ENCODE measurements at regions not wholly inside any gene's neighbourhood (a gene's known extent, or its start where the extent isn't known, plus 50 kb on each side); places are given as distances from the start of the nearest gene placed in this dataset.

DNA sequence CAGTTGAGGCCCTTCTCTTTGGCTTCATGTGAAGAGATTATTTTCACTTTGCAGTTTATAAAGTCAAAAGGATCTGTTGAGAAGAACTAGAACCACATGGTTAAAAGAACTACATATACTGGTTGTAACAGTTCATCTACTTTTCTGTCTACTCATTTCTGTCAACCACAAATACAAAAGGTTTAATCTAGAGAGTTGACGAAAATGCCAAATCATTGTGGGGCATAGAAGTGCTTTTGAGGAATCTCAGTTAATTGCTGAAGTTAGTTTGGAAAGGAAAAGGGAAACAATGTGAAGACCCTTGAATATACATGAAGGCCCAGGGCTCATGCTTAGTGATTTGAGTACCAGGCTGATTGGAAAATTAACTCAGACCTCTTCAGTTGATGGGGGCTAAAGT, 415.7 kb upstream of the ZP4 start:
- intact Hi-C loops (cut with DNase I): no loop called here
- TF ChIP-seq POLR2AphosphoS5 (IDR thresholded peaks at IDR 0.05; ENCODE audit: insufficient read depth in 1 of 2, low read depth in 1 of 2) (no peak), POLR2A (IDR thresholded peaks at IDR 0.05) (no peak)
- TF ChIP-seq, protein P1, sequence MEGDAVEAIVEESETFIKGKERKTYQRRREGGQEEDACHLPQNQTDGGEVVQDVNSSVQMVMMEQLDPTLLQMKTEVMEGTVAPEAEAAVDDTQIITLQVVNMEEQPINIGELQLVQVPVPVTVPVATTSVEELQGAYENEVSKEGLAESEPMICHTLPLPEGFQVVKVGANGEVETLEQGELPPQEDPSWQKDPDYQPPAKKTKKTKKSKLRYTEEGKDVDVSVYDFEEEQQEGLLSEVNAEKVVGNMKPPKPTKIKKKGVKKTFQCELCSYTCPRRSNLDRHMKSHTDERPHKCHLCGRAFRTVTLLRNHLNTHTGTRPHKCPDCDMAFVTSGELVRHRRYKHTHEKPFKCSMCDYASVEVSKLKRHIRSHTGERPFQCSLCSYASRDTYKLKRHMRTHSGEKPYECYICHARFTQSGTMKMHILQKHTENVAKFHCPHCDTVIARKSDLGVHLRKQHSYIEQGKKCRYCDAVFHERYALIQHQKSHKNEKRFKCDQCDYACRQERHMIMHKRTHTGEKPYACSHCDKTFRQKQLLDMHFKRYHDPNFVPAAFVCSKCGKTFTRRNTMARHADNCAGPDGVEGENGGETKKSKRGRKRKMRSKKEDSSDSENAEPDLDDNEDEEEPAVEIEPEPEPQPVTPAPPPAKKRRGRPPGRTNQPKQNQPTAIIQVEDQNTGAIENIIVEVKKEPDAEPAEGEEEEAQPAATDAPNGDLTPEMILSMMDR (IDR thresholded peaks at IDR 0.05): no peak
- H3K4me3 ChIP-seq: no peak overlapping the region
- H3K27ac ChIP-seq: no peak overlapping the region
- no peak for DNase-seq (ENCODE audit: extremely low spot score in 2 of 2)
- H3K4me1 ChIP-seq: no peaks in the 10 kb centered on the region
- H3K27me3 ChIP-seq: no peaks in the 10 kb centered on the region
- H3K36me3 ChIP-seq: no peaks in the 10 kb centered on the region
- no peaks in the 10 kb centered on the region for H3K9me3 ChIP-seq

DNA sequence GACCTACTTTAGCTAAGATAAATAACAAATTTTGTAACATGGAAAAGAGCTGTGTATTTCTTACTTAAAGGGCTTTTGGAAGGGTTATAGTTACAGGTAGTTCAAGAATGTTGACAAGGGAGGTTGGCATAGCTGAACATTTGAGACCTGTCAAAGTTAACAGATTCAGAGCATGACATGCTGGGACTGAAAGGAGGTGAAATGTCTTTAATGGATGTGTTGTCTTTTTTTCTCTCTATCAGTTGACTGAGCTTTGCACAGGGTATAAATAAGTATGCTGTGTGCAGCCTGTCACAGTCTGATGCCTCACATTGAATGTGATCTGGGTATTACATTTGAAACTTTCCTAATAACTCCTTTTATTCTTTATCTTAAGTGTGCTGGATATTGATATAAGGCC, 411.9 kb upstream of the ZP4 start:
- Histone ChIP-seq H3K27me3 (no peaks in the 10 kb centered on the region), H3K4me3 (no peak overlapping the region), H3K27ac (no peak overlapping the region), H3K4me1 (no peaks in the 10 kb centered on the region), H3K9me3 (no peaks in the 10 kb centered on the region), H3K36me3 (no peaks in the 10 kb centered on the region)
- TF ChIP-seq POLR2AphosphoS5 (IDR thresholded peaks at IDR 0.05; ENCODE audit: insufficient read depth in 1 of 2, low read depth in 1 of 2): no peak
- TF ChIP-seq POLR2A (IDR thresholded peaks at IDR 0.05): no peak
- TF ChIP-seq, protein P1 (IDR thresholded peaks at IDR 0.05): no peak
- DNase-seq (ENCODE audit: extremely low spot score in 2 of 2): no peak
- intact Hi-C loops (cut with DNase I): no loop called here

DNA sequence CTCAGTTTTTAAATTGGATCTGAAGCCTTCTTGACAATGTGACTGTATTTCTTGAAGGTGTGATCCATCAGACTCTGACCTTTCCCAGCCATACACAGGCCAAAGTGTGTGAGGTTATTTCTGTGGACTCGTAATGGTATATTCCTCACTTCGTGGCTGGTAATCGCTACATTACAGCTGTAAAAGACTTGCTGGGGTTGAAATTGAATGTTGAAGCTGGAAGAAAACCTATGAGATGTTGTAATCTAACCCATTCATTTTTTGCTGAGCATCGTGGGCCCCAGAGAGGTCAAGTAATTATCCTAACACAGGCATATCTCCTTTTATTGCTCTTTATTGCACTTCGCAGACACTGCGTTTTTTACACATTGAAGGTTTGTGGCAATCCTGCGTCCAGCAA, 405.6 kb upstream of the ZP4 start:
- Histone ChIP-seq H3K4me3 (no peak overlapping the region), H3K9me3 (no peaks in the 10 kb centered on the region), H3K27ac (no peak overlapping the region), H3K4me1 (no peaks in the 10 kb centered on the region), H3K36me3 (no peaks in the 10 kb centered on the region), H3K27me3 (no peaks in the 10 kb centered on the region)
- intact Hi-C loops (cut with DNase I): no loop called here
- TF ChIP-seq POLR2A (IDR thresholded peaks at IDR 0.05) (no peak), POLR2AphosphoS5 (IDR thresholded peaks at IDR 0.05; ENCODE audit: insufficient read depth in 1 of 2, low read depth in 1 of 2) (no peak)
- TF ChIP-seq, protein P1 (IDR thresholded peaks at IDR 0.05): no peak
- DNase-seq (ENCODE audit: extremely low spot score in 2 of 2): no peak

DNA sequence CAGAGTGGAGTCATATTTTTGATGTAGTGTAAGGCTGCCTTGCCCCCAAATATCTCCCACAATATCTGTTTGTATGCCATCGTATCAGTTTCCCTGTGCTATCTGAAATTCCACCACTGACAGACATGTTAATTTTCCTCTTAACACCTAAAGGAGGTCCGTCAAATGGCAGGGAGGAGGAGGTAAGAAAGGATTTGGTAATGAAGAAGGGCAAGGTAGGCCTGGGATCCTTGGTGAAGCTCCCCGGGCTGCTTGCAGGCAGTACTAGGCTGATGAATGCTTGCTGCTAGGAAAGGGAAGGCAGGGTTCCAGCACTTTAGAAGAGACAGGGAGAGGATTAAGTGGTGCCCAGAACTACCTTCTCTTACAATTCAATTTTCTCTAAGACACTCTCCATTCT, 402.4 kb upstream of the ZP4 start:
- no peaks in the 10 kb centered on the region for H3K9me3 ChIP-seq

DNA sequence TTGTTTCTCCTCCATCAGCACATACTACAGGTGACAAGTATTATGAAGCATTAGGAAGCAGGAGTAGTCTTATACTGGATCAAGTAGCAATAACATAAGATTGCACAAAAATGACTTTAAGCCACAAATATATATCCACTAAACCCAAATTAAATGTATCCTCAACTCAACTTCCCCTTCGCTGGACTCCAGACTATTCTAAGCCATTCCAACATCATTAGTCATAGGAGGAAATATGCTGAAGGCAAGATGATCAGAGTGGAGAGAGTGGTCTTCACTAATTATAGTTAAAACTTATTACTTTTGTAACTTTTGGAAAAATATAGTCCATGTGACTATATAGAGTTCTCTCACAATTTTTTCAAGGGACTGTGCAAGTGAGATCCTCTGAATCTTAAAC, 390.7 kb upstream of the ZP4 start:
- TF ChIP-seq POLR2AphosphoS5 (IDR thresholded peaks at IDR 0.05; ENCODE audit: insufficient read depth in 1 of 2, low read depth in 1 of 2) (no peak), POLR2A (IDR thresholded peaks at IDR 0.05) (no peak)
- TF ChIP-seq, protein P1 (IDR thresholded peaks at IDR 0.05): no peak
- Histone ChIP-seq H3K27ac (no peak overlapping the region), H3K4me1 (no peaks in the 10 kb centered on the region), H3K36me3 (no peaks in the 10 kb centered on the region), H3K27me3 (no peaks in the 10 kb centered on the region), H3K4me3 (no peak overlapping the region), H3K9me3 (no peaks in the 10 kb centered on the region)
- DNase-seq (ENCODE audit: extremely low spot score in 2 of 2): no peak
- intact Hi-C loops (cut with DNase I): no loop called here

More for the DNA sequence above, 402.4 kb upstream of the ZP4 start:
- no peak overlapping the region for H3K4me3 ChIP-seq
- DNase-seq (ENCODE audit: extremely low spot score in 2 of 2): no peak
- H3K27ac ChIP-seq: no peak overlapping the region
- no peaks in the 10 kb centered on the region for H3K4me1 ChIP-seq
- intact Hi-C loops (cut with DNase I): no loop called here
- no peak for TF ChIP-seq POLR2A (IDR thresholded peaks at IDR 0.05)
- TF ChIP-seq POLR2AphosphoS5 (IDR thresholded peaks at IDR 0.05; ENCODE audit: insufficient read depth in 1 of 2, low read depth in 1 of 2): no peak
- TF ChIP-seq, protein P1 (IDR thresholded peaks at IDR 0.05): no peak
- no peaks in the 10 kb centered on the region for H3K27me3 ChIP-seq
- no peaks in the 10 kb centered on the region for H3K36me3 ChIP-seq

Measured in vagina (tissue), 2 donors.